DMS53 treated with DMSO at 0.1 percent for 48 hours (cell line): ENCODE measurements at regions not wholly inside any gene's neighbourhood (a gene's known extent, or its start where the extent isn't known, plus 50 kb on each side); places are given as distances from the start of the nearest gene placed in this dataset.

Source experiments
- DNase-seq: peaks from one replicate; lab custom pipeline; 2025; ENCODE audit not compliant: unreplicated experiment; lab: John Stamatoyannopoulos, UW

- no peak for DNase-seq
These were observed 112.6 kb upstream of the CCDC112 start for GRCh38 chr5:115409094-115409493.

- no peak for DNase-seq
These were observed 106.5 kb upstream of the CCDC112 start for GRCh38 chr5:115402822-115403577.

GRCh38 chr5:115402092-115402491, 105.6 kb upstream of the CCDC112 start:
- DNase-seq: no peak

- DNase-seq: no peak
These were observed 102.3 kb upstream of the CCDC112 start for GRCh38 chr5:115398719-115399118.

GRCh38 chr5:115396688-115397087, 100.2 kb upstream of the CCDC112 start:
- DNase-seq: no peak

GRCh38 chr5:115396081-115396480, 99.6 kb upstream of the CCDC112 start:
- DNase-seq: no peak

GRCh38 chr5:115394531-115394930, 98.1 kb upstream of the CCDC112 start:
- DNase-seq: no peak

GRCh38 chr5:115393239-115393638, 96.8 kb upstream of the CCDC112 start:
- no peak for DNase-seq

GRCh38 chr5:115392611-115393010, 96.2 kb upstream of the CCDC112 start:
- no peak for DNase-seq

GRCh38 chr5:115391780-115392179, 95.3 kb upstream of the CCDC112 start:
- DNase-seq: no peak

DNA sequence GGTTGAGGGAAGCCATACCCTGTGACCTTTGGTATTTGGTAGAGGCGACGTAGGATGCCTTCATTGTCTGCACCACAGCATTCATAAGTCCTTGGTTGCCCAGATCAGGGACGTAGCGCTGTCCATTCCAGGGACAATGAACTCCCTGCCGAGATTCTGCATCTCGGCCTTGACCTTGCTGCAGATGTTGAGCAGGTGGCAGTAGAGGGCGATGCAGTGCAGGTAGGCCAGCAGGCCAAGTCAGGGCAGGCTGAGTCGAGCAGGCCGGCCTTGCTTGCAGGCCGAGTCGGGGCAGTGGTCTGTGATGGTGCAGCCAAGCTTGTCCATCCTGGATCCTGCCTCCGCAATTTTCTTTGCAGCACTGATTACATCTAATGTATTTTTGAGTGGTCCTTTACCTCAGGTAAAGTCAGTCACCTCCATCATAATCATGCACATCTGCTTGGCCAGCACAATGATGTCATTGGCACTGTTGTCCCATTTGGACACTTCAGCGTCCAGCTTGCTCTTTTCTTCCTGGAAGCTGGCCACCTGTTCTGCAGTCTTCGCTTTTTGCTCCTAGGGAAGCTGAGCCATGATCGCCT, 93.4 kb upstream of the CCDC112 start:
- DNase-seq: no peak

GRCh38 chr5:115389034-115389798, 92.8 kb upstream of the CCDC112 start:
- no peak for DNase-seq

DNA sequence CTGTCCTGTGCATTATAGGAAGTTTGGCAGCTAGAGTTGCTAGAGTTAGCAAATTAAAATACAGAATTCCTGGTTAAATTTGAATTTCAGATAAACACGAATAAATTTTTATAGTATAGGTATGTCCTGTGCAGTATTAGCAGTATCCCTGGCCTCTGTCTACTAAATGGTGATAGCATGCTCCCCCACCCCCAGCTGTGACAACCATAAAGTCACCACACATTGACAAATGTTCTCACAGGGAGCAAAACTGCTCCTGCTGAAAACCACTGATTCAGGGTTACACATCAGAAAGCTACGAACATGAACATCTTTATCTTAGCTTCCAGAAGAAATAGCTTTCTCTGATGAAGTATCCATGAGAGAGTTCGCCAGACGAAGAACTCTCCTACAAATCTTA, 91.8 kb upstream of the CCDC112 start:
- DNase-seq: no peak

DNA sequence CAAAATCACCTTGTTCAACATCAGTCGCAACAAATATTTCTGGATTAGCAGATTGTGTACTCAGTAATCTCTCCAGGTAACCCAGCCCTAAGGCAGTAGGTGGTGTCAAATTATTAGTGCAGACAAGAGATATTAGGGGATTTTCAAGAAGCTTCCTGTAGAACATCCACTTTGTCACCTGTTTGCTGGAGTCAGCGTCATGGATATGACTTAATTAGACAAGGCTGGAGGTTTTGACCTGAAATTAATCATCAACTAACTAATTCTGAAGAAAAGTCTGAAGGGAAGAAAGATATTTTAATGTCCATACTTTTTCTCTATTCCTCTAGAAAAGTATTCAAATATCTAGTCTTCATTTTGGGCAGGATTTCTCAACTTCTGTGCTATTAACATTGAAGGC, 91.4 kb upstream of the CCDC112 start:
- DNase-seq: no peak

GRCh38 chr5:115386657-115387056, 90.2 kb upstream of the CCDC112 start:
- no peak for DNase-seq

DNA sequence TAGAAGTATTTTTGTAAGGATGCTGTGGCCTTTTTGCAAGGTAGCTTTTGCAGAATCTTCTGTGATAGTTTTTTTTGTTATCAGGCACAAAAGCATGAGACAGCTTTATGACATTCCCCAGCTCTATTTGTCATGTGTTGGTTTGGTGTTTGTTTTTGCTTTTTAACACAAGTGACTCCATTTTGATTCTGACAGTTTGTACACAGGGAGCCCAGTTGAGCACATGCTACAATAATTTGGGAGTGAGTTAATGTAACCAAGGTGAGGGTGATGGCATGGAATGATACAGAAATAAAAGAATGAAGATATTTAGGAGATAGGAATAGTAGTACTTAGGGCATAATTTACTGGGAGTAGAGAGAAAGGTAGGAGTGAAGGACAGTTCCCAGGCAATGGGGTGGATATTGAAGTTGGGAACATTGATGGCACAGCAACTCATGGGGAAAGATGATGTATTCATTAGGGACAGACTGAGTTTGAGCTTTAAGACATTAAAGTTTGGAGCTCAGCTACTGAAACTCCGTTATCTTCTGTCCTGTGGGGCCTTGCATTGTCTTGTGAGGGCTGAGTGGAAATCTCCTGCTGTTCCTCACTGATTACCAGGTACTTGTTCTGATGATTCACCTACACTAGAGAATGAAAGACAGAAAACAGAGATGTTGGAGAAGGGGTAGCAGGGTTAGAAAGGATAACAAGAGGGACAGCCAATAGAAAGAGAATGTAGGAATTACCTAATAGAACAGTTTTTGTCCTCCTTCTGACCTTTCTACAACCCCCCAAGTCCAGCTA, 88.3 kb upstream of the CCDC112 start:
- no peak for DNase-seq

- no peak for DNase-seq
These were observed 86.5 kb upstream of the CCDC112 start for GRCh38 chr5:115382989-115383388.

DNA sequence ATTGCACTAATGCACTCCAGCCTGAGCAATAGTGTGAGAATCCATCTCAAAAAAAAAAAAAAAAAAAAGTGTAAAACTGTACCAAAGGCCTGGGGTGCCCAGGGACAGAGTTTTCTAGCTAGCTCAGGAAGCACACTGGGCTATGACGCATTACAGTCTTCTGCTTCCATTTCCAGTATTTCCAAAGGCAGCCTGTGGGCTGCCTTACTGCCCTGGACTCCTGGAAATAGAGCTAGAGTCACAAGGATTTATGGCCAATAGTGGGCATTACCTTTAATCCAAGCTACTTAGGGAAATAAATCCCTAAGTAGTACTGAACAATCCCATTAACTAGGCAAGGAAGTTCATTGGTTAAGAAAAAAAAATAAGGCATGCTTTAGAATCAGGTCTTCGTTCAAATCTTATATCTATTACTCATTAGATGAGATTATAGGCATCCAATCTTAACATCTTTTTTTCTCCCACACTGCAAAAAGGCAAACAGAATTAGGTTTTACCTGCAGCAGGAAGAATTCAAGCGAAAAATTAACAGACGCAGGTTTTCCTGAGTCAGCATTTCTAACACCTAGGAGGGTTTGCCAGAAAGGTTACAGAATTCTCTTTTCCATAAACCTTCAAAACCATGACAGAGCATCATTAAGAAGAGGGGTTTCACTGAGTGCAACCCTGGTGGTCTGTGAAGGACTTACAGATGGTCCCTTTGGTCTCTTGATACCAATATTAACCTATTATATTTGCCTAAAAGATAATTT, 85.6 kb upstream of the CCDC112 start:
- DNase-seq: no peak

DNA sequence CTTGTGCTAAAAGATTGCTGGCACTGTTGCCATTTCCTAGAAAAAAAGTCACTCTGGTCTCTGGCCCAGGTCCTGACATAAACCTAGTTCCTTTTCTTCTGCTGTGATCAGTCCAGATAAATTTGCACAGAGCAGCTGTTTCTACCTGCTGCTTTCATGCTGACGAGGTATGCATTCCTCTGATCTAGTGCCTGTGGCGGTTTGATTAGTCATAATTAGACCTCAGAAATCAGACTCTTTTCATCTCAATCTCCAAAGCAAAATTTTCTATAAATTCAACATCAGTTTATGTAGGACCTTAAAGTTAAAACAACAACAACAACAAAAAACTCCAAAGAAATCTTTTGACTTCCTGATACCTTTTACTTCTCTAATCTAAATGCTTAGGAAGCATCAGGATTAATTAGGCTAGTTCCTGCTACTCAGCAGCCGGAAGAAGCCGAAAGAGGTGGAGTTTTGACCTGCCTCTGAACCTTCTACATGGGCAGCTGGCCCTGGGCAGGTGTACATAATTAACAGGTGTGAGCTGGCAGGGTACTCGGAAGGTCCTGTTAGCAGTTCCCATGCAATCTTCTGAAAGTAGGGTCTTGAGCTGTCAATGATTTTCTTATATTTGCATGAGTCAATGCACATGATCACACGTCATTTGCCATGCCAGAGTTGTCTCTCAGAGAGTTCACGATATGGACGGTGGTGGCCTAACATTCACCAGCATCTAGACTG, 83.3 kb upstream of the CCDC112 start:
- DNase-seq: peak; percentile 90

DNA sequence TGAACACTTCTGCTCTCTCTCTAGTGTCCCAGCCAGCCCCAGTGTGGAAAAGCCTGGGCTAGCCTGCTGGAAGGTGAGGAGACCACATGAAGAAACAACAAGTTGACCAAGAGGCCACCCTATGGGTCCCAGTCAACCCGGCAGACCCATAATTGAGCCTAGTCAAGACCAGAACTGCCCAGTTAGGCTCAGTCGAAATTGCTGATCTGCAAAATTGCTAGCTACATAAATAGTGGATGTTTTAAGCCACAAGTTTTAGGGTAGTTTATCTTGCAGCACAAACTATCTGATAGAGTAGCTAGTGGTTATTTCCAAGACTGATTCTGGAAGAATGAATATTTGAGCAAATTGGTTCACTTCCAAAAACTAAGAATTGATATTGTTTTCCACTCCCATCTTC, 82.3 kb upstream of the CCDC112 start:
- no peak for DNase-seq
